Pancreas (tissue), 10 donors: ENCODE measurements at regions not wholly inside any gene's neighbourhood (a gene's known extent, or its start where the extent isn't known, plus 50 kb on each side); places are given as distances from the start of the nearest gene placed in this dataset.

ENCODE experiments used
- ATAC-seq, 4 donors: fragments of 200-7000 bp; cut with Tn5 transposase; one replicate each; pipeline versions ENCODE4 v1.8.0 to v1.9.1; 2020; ENCODE audit warnings: mild to moderate bottlenecking in 4 of 4, moderate library complexity in 4 of 4
- DNase-seq, 6 donors: peaks; one replicate each; pipeline ENCODE4 v3.0.0-alpha.2; 2020
- FAIRE-seq: peaks from 2 replicates; lab custom pipeline; 2012; peaks lifted over from hg19 to GRCh38; lab: Jason Lieb, UNC
- H3K27ac ChIP-seq, 4 donors: fragments of 200-600 bp; sonication (generic); 1 replicate in 3 of 4; 2 replicates in 1 of 4; pipeline versions ENCODE4 v1.5.0 to v1.8.0; 2020
- H3K27me3 ChIP-seq, 4 donors: fragments of 200-600 bp; one replicate each; pipeline ENCODE4 v1.8.0; 2021
- H3K36me3 ChIP-seq, 3 donors: fragments of 200-600 bp; sonication (generic) in 1 of 3; one replicate each; pipeline versions ENCODE4 v1.5.0 to v1.8.0; 2020 to 2021
- H3K4me1 ChIP-seq, 3 donors: fragments of 200-600 bp; one replicate each; pipeline ENCODE4 v1.8.0; 2021
- H3K4me3 ChIP-seq, 4 donors: fragments of 200-600 bp; sonication (generic) in 2 of 4; one replicate each; pipeline versions ENCODE4 v1.5.0 to v1.8.0; 2020 to 2021
- H3K9me3 ChIP-seq, 4 donors: fragments of 200-600 bp; one replicate each; pipeline ENCODE4 v1.8.0; 2021
- WGBS, 2 donors: extraction: QIAGEN DNeasy Blood & Tissue Kit; methylation state at CpG; one replicate each; pipeline ENCODE4 v1.1.7; 2013; 5-methylcytosine and 5-hydroxymethylcytosine counted together
- intact Hi-C, 3 donors: fragments of 100-400 bp; cut with DNase I; formaldehyde crosslinking; loops; one replicate each; pipeline versions ENCODE4 v1.11.1 to v1.14.2; 2022
- TF ChIP-seq, protein P1 (sequence below), 4 donors: fragments of 200-600 bp; sonication (generic) in 3 of 4; IDR thresholded peaks; one replicate each; pipeline versions ENCODE4 v1.5.0 to v1.8.0; 2021; ENCODE audit warnings: antibody characterized with exemption in 4 of 4
- donor health status: healthy with polysubstance abuse.
- donor health status: DM: no; HTN: no; CAD: no; lungs with moderate emphysema.
- donor health status: DM: no; HTN: no; CAD: no.
- donor health status: control.
- donor health status: control.
- donor health status: Bipolar disorder and iron deficiency.
- donor health status: DM: yes; HTN: yes; CAD: no.
- donor health status: DM: no; HTN: no; CAD: no.
- donor health status: DM: no; HTN: no; CAD: no.
- donor health status: DM: yes; HTN: yes; CAD: no.

DNA sequence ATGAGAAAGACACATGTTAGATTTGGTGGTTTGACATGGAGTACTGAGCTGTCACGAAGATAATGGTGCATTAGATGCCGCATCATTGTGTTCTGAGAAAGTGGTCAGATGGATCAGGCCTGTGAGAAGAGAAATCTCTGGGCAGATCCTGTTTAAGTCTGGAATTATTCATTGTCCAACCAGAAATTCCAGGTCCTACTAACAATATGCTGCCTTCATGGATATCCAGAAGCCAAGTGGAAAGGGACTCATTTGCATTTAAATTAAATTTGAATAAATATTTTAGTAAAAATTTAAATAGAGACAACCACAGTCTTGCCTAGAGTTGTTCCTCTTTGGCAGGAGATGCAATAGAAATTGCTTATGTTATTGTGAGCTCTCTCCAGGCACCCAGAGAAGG lies 330.5 kb upstream of the TMEM132C start:
- FAIRE-seq (no peak), ATAC-seq (no peak), DNase-seq (no peak)
- WGBS, 2 donors = 53 to 73% methylated on average over 2 of the region's 2 CpGs
- no peak overlapping the region for H3K4me3 ChIP-seq
- no peaks in the 10 kb centered on the region for H3K27me3 ChIP-seq
- TF ChIP-seq, protein P1, sequence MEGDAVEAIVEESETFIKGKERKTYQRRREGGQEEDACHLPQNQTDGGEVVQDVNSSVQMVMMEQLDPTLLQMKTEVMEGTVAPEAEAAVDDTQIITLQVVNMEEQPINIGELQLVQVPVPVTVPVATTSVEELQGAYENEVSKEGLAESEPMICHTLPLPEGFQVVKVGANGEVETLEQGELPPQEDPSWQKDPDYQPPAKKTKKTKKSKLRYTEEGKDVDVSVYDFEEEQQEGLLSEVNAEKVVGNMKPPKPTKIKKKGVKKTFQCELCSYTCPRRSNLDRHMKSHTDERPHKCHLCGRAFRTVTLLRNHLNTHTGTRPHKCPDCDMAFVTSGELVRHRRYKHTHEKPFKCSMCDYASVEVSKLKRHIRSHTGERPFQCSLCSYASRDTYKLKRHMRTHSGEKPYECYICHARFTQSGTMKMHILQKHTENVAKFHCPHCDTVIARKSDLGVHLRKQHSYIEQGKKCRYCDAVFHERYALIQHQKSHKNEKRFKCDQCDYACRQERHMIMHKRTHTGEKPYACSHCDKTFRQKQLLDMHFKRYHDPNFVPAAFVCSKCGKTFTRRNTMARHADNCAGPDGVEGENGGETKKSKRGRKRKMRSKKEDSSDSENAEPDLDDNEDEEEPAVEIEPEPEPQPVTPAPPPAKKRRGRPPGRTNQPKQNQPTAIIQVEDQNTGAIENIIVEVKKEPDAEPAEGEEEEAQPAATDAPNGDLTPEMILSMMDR (IDR thresholded peaks at IDR 0.05) = no peak
- H3K36me3 ChIP-seq = no peaks in the 10 kb centered on the region
- H3K27ac ChIP-seq = no peak overlapping the region
- no peaks in the 10 kb centered on the region for H3K4me1 ChIP-seq
- intact Hi-C loops = no loop called here
- H3K9me3 ChIP-seq = no peaks in the 10 kb centered on the region

DNA sequence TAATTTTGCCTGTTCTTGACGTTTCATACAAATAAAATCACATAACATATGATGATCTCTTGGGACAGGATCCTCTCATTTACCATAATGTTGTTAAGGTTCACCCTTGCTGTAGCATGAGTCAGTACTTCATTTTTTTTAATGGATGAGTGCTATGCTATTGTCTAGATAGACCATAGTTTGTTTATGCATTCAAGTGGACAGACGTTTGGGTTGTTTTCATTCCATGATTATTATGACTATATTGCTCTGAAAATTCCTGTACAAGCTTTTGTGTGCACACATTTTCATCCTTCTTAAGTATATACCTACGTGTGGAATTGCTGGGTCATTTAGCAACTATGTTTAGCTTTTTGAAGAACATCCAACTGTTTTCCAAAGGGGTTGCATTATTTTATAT lies 325.6 kb upstream of the TMEM132C start:
- peaks cover 0 to 3% (median 0%) of the 10 kb centered on the region in 4 donors for H3K27me3 ChIP-seq
- ATAC-seq = no peak
- no peaks in the 10 kb centered on the region for H3K4me1 ChIP-seq
- no peaks in the 10 kb centered on the region for H3K9me3 ChIP-seq
- no peak overlapping the region for H3K4me3 ChIP-seq
- FAIRE-seq = no peak
- H3K27ac ChIP-seq = no peak overlapping the region
- intact Hi-C loops = no loop called here
- H3K36me3 ChIP-seq = no peaks in the 10 kb centered on the region
- 23 to 27% methylated on average over 3 of the region's 3 CpGs for WGBS, 2 donors
- DNase-seq = no peak
- TF ChIP-seq, protein P1 (IDR thresholded peaks at IDR 0.05) = no peak

DNA sequence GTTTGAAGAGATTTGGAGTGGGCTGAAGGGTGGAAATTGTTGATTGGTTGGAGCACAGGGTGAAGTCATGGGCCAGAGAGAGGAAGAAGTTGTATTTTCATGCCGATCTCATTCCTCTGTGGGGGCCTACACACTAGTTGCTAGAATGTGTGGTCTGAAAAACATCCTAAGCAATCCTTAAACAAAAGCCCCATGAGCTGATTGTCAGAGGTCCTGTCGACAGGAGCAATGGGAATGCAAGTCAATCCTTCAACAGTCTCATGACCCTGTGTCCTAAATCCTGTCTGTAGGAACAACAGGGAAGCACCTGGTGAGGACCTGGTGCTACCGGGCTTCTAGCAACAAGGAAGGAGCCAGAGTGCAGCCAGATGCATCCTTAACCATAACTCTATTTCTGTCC lies 324.0 kb upstream of the TMEM132C start:
- no peaks in the 10 kb centered on the region for H3K36me3 ChIP-seq
- peaks cover 0 to 3% (median 0%) of the 10 kb centered on the region in 4 donors for H3K27me3 ChIP-seq
- FAIRE-seq (no peak), DNase-seq (no peak), ATAC-seq (no peak)
- no peaks in the 10 kb centered on the region for H3K4me1 ChIP-seq
- no peaks in the 10 kb centered on the region for H3K9me3 ChIP-seq
- H3K27ac ChIP-seq = no peak overlapping the region
- no peak overlapping the region for H3K4me3 ChIP-seq
- intact Hi-C loops = no loop called here
- TF ChIP-seq, protein P1 (IDR thresholded peaks at IDR 0.05) = no peak
- 53 to 70% methylated on average over 3 of the region's 3 CpGs for WGBS, 2 donors

DNA sequence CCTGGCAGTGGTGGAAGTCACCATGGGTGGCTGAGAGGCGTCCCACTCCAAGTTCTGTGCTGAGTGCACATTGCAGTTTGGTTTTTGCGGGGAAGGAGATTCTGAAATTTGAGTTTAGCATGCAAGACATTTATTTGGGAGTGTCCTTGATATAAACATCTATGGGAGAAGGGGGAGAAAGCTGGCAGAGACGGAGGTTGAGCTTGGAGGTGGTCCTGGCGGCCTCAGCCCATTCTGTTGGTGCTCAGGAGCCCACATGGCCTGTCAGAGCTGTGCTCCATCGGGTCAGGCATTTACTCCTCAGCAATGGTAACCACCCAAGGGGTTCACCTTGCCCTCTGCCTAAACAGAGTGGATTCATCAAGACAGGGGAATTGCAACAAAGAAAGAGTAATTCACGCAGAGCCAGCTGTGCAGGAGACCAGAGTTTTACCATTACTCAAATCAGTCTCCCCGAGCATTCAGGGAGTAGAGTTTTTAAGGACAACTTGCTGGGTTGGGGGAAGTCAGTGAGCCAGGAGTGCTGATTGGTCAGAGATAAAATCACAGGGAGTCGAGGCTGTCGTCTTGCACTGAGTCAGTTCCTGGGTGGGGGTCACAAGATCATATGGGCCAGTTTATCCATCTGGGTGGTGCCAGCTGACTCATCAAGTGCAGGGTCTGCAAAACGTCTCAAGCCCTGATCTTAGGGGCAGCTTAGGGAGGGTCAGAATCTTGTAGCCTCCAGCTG lies 323.3 kb upstream of the TMEM132C start:
- TF ChIP-seq, protein P1 (IDR thresholded peaks at IDR 0.05) = no peak
- FAIRE-seq = no peak
- H3K4me1 ChIP-seq = no peaks in the 10 kb centered on the region
- 36 to 43% methylated on average over 10 of the region's 10 CpGs for WGBS, 2 donors
- no peaks in the 10 kb centered on the region for H3K9me3 ChIP-seq
- intact Hi-C loops = no loop called here
- H3K36me3 ChIP-seq = no peaks in the 10 kb centered on the region
- no peak overlapping the region for H3K4me3 ChIP-seq
- H3K27me3 ChIP-seq = peaks cover 0 to 3% (median 0%) of the 10 kb centered on the region in 4 donors
- no peak for ATAC-seq
- H3K27ac ChIP-seq = no peak overlapping the region
- DNase-seq = no peak

DNA sequence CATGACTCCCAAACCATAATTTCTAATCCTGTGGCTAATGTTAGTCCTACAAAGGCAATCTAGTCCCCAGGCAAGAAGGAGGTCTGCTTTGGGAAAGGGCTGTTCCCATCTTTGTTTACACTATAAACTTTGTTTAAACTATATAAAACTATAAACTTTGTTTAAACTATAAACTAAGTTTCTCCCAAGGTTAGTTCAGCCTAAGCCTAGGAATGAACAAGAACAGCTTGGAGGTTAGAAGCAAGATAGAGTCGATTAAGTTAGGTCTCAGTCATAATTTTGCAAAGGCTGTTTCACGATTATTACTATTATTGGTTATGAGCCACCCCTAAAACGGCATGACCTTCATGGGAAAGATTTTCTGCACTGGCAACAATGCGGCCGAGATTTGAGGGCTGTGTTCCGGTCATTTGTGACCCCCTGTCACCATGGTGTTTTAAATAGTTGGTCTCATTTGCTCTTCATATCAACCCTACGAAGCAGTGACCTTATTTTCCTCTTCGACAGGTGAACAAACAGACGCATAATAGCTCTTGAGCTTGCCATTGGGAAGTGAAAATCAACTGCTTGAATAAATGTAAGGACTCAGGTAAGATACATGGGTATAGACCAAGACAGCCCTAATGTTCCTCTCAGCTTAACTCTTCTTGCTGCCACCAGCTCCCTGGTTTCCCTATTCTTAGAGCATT lies 322.6 kb upstream of the TMEM132C start:
- WGBS, 2 donors = 47 to 58% methylated on average over 9 of the region's 9 CpGs

More for the DNA sequence above, 322.6 kb upstream of the TMEM132C start:
- H3K27me3 ChIP-seq = peaks cover 0 to 3% (median 0%) of the 10 kb centered on the region in 4 donors
- H3K4me3 ChIP-seq = no peak overlapping the region
- intact Hi-C loops = no loop called here
- DNase-seq = no peak
- no peaks in the 10 kb centered on the region for H3K36me3 ChIP-seq
- no peaks in the 10 kb centered on the region for H3K4me1 ChIP-seq
- ATAC-seq = no peak
- no peak for FAIRE-seq
- H3K9me3 ChIP-seq = no peaks in the 10 kb centered on the region
- no peak overlapping the region for H3K27ac ChIP-seq
- TF ChIP-seq, protein P1 (IDR thresholded peaks at IDR 0.05) = no peak
